GM12891 (cell line): ENCODE measurements at regions not wholly inside any gene's neighbourhood (a gene's known extent, or its start where the extent isn't known, plus 50 kb on each side); places are given as distances from the start of the nearest gene placed in this dataset.

Source experiments
- POLR2A ChIP-seq: IDR thresholded peaks from 2 replicates; pipeline ENCODE4 v1.6.1; 2011; ENCODE audit warnings: low read depth, low read length, control low read depth
- POLR2AphosphoS5 ChIP-seq: IDR thresholded peaks from 2 replicates; pipeline ENCODE4 v1.6.1; 2011; ENCODE audit warnings: low read depth, low read length, control low read depth

GRCh38 chr4:31052519-31052918 lies 332.4 kb downstream of the PCDH7 start:
- TF ChIP-seq POLR2AphosphoS5 (no peak), POLR2A (no peak)
